NCI-H226 (cell line): ENCODE measurements at regions not wholly inside any gene's neighbourhood (a gene's known extent, or its start where the extent isn't known, plus 50 kb on each side); places are given as distances from the start of the nearest gene placed in this dataset.
"Not testable (repeated sequence)": the region's sequence is repeated elsewhere in the genome, so short reads cannot be mapped to it uniquely, and the experiment has no call there.

ENCODE experiments used
- DNase-seq: peaks from one replicate; pipeline ENCODE4 v3.0.0-alpha.2; 2015

DNA sequence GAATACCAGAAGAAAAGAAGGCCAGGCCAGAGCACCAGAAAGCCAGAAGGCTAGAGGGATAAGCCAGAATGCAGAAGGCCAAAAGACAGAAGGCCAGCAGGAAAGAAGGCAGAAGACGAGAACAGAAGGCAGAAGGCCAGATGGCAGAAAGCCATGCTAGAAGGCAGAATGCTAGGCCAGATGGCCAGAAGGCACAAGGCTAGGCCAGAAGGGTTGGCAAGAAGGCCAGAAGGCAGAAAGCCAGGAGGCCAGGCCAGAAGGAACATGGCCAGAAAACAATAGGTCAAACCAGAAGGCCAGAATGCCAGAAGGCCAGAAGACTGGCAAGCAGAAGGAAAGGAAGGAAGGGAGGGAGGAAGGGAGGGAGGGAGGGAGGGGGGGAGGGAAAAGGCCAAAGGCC, 188.8 kb downstream of the TUBA3C start:
- no peak for DNase-seq

DNA sequence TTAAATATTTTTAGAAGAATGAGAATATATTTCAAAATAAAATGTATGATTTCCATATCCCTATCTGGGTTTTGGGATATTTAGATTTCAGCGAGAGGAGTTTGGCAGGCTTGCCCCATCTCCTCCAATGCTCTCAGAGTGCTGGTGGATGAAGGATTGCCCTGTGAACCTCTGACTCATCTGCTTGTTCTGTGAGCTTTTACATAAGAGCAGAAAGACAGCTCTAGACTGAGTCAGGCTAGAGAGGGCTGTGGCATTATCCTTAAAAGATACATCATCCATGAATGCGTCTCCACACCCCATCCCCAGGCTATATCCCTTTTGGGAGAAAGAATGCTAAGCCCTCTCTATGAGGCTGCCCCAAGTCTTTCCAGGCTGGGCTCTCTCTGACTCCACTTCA, 190.6 kb downstream of the TUBA3C start:
- no peak for DNase-seq

DNA sequence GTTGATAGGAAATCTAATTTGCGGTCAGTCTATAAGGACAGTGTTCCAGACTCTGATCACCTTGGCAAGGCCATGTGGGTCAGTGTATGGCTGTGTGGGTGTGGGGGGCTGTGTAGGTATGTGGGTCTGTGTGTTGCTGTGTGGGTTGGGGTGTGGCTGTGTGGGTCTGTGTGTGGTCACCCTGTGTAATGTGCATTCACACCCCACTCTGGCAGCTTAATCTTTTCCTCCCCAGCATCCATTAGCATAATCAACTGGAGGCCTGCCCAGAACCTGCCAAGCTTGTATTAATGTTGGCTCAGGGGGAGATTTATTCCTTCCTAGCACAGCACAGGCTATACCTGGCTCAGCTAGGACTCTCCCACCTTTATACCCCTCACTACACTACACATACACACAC, 203.2 kb downstream of the TUBA3C start:
- no peak for DNase-seq

DNA sequence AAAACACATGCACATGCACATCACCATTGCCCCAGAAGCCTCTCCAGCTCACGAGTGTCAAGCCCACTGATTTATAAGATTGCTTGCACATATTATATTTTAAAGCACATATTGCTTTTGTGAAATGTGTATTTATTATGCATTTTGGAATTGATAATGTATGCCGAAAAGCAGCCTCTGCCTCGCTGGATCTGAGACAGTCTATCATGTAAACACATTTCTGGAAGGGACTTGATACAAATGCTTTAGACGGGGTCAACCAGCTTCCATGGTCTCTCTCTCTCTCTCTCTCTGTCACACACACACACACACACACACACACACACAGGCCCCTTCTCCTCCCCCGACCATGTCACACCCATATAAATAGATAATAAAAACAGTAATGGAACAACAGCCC, 203.8 kb downstream of the TUBA3C start:
- no peak for DNase-seq

DNA sequence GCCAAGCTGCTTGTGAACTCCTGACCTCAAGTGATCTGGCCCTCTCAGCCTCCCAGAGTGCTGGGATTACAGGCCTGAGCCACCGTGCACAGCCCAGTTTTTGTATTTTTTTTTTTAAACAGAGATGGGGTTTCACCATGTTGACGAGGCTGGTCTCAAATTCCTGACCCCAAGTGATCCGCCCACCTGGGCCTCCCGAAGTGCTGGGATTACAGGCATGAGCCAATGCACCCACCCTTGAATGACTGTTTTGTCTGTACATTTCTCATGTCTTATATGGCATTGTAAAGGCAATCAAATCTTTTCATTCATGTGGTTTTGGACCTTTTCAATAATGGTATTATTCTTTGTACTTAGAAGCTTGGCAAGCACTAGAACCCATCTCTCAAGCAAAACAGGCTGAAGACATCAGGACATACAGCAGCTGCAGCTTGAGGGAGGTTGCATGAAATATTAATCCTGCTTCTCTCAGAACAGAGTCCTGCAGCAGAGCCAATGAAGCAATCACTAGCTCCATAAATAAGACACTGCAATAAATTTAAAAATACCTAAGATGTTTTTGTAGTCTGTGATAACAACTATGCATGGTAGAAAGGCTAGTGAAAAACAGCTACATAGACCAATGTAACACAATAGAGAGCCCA, 209.9 kb downstream of the TUBA3C start:
- DNase-seq: no peak

DNA sequence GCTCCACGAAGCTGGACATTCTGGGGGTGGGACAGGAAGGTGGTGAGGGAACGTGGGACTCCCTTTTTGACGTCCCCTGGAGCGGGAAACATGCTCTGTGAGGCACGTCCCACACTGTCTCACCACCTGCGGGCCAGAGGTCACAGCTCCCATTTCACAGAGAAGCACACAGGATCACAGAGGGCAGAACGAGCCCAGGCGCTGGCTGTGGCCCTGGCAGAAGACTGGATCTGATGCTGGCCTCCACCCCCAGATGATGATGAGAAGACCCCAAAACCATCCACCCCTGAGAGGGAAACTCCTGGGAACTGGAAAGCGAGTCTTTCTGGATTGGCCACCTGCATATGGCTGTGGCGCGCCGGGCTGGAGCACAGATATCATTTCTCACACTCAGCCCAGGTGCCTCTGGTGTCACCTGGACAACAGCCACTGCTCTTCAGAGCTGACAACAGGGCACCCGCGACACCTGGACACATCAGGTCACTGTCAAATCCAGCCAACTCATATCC, 216.2 kb downstream of the TUBA3C start:
- DNase-seq: no peak

DNA sequence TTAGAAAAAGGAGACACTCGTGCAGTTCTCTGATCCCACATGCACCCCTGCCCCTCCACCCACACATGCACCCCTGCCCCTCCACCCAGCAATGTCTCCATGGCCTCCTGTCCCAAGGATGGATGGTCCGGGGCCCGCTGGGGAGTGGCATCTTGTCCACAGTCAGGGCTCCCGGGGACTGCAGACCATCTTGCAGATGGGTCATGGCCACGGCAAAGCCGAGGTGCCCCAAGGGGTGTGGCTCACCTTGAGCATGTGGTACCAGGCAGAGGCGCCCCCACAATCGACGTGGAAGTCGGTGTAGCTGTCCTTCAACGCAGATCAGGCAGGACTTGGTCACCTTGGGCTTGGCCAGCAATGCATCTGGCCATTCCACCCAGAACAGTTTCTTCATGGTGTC, 216.7 kb downstream of the TUBA3C start:
- DNase-seq: no peak

DNA sequence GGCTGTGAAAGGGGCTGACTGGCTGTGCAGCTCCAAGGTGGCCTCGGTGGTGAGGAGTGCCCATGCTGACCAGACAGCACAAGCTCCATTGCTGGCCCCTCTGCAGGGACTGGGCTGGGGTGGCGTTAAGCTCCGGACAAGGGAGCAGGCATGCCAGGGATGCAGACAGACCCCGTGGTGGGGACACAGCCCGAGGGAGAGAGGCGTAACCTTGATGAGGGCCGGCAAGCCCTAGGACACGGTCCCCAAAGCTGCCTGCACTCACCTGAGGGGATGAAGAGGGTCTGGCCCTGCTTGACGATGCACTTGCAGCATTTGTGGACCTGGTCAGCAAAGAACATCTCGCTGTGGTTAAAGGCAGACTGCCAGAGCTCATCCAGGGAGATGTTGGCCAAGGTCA, 217.9 kb downstream of the TUBA3C start:
- not testable (repeated sequence) for DNase-seq

DNA sequence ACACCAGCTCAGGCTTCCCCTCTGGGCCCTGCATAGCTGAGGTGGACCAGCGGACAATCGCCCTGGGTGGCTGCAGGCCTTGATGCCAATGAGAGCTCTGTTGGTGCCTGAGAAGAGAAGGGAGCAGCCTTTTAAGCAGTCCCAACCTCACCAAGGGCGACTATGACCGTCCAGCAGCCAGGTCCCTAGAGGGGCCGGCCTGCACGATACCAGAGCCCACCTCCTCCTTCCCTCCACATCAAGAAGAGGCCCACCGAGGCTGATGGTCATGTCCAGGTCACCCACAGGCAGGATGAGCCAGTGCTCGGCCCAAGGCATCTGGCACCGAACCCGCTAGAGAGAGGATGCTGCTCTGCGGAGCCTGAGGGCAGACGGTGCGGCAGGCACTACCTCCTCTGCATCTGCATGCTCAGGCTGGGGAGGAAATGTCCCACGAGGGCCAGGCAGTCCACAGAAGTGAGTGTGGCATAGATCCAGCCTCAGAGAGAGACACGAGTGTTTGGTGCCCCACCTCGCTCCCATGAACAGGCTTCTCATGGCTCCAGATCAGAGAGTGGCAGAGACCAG, 219.4 kb downstream of the TUBA3C start:
- no peak for DNase-seq

DNA sequence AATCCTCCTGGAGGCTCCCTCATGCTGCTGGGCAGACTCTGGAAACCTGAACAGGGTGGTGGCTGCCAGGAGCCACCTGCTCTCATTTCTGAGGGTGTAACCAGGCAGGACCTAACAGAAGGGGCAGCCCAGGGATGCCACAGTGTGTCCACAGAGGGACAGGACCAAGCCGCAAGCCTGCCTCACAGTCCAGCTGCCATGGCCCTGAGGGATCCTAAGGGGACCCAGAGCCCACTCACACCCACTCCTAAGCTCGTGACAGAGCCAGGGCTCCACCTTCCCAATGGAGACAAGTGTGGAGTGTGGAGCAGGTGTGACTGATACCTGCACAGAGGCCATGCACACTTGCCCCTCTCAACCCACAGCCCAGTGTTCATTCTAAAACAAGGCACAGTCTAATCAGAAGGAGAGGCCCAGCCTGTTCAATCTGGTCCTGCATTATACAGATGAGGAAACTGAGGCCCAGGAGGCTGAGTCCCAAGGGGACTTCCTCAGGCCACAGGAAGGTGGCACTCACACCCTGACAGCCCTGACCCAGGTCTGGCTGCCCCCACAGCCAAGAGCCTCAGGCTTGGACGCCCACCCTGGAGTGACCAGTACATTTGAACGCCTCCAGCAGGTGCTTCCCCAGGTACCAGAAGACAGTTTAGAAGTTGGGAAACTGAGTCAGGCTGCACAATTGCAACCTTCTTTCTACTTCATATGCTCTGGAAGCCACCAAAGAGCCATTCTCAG, 220.1 kb downstream of the TUBA3C start:
- DNase-seq: no peak

DNA sequence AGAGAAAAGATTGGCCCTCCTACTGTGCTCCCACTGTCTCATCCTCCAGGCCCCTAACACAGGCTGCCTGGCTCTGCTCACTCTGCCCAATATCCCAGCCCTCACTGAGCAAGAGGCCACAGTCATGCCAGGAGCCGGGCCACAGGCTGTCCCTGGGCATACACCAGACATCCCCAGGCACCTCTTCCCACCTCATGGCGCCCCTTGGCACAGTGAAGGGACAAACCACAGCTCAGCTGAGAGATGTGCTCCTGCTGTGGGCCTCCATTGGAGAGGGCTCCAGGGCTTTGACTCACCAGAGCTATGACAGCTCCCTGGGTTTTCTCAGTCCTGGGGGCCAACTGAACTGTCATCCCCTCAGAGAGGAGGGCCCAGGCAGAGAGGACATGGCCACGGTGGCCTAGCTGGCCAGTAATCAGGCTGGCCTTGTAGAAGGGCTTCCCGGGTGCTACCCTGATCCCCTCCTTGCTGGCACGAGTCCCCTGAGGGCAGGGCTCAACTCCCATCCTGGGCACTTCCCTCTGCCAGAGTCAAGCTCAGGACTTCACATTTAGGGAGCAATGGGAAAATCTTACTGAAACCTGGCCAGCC, 220.9 kb downstream of the TUBA3C start:
- no peak for DNase-seq

DNA sequence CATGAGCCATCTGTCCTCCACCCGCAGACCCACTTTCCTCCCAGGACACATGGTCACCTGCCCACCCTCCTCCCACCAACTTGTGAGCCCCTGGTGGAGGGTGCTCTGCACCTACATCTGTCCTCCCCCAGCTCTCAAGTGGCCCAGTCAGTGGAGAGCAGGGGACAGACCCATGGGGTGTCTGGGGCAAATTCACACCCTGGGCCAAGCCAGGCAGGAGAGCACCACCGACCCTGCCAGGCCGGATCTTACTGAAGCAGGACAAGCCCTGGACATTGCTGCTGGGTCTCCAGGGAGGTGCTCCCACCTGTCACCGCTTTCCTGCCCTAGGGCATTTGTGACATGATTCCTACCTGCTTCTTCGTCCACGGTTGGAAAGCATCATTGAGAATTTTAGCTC, 221.6 kb downstream of the TUBA3C start:
- no peak for DNase-seq

DNA sequence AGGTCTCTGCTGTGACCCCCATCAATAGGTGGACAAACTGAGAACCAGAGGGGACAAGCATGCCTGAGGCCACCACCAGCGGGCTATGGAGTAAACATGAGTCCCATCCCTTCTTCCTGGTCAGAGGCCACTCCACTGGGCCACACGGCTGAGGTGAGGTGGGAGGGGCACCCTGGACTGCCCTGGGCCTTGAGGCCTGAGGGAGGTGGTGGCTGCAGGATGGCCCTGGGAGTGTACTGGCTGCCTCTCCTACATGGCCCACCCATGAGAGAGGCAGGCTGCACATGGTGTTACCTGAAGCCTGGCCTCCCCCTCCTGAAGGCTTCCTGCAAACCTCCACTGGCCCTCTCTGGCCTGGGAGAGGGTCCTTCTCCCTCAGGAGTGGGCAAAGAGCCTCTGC, 222.4 kb downstream of the TUBA3C start:
- DNase-seq: no peak

DNA sequence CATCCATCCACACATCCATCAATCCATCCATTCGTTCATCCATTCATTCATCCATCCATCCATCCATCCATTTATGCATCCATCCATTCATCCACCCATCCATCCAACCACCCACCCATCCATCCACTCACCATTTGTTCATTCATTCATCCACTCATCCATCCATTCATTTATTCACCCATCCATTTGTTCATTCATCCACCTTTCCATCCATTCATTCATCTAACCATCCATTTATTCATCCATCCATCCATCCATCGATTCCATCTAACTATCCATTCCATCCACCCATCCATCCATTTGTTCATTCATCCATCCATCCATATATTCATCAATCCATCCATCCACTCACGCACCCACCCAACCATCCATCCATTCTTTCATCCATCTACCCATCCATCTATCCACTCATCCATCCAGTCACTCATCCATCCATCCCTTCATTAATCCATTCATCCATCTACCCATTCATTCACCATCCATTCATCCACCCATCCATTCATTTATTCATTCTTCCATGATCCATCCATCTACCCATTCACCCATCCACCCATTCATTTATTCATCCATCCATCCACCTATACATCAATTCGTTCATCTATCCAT, 225.0 kb downstream of the TUBA3C start:
- DNase-seq: no peak

DNA sequence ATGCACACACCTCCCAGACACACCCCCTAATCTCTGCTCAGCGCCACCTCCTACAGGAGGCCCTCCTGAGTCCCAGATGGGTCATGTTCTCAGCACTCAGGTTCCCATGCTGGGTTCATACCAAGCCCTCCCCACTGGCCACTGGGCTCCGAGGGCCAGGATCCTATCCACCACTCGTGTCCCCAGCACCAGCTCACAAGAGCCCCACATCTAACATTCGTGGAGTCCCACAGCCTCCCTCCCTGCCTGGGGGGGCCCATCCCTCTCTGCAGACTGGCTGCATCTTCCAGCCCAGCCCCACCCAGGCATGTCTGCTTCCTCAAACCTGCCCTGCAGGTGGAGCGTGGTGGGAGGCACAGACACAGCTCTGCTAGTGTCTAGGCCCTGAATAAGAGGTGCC, 227.4 kb downstream of the TUBA3C start:
- DNase-seq: no peak

DNA sequence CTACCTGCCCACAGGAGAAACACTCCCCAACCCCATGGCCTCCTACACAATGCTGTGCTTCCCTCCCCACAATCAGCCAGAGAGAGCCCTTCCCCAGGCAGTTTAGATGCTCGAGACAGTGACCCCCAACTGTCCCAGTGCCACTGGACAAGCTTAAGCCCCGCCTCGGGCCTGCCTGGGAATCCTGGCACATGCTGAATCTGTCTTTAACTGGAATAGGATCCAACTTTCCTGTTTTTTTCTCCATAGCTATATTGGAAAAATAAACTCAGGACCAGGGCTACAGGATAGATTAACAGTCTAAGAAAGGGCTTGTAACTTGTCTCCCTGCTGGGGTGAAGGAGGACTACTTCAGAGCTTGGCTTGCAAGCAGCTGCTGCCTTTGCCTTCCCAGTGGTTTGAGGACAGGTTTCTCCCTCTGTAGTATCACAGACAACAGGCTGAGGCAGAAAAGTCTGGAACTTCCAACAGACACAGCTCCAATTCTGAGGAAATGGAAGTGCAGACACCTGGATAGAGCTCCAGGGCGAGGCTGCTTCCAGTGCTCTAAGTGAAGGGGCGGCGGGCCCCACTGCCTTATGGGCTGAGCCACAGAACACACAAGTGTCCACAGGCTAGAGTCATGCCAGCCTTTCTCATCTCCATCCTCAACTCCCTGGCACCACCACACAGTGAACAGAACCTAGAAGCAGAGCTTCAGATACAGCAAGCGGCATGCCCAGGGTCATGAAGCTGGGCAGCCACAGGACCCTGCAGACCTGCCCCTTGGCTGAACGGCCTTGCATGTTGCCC, 228.3 kb downstream of the TUBA3C start:
- no peak for DNase-seq

DNA sequence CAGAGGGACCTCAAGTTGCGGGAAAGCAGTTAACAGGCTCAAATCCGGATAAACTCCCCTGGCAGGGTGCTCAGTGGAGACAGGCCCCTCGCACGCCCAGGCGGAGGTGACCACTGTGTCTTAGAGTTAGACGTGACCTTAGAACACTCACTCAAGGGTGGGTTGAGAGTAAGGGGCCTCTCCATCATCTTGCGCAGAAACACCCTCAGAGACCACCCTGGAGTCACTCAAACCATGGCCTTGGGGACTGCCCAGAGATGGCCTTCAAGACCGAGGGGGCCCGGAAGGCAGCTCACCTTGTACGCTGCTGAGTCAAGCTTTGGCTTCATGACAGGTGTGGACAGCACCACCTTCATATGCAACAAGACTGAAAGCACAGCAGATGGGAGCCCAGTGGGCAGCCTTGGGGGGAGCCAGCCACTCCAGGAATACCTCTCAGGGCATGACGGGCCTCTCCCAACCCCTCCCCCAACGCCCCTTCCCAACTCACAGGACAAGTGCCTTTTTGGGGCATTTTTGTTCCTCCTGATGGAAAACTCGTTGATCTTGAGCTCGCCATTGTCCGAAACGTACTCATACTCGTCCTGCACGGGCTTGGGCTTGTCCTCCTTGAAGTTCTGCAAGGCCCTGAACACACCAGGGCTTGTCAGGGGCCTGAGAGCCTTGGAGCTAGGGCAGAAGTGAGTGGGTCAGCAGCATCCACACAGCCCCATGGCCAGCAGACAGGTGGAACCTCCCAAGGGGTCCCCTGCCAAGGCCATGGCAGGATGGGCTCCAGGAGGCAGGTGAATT, 229.2 kb downstream of the TUBA3C start:
- DNase-seq: no peak

DNA sequence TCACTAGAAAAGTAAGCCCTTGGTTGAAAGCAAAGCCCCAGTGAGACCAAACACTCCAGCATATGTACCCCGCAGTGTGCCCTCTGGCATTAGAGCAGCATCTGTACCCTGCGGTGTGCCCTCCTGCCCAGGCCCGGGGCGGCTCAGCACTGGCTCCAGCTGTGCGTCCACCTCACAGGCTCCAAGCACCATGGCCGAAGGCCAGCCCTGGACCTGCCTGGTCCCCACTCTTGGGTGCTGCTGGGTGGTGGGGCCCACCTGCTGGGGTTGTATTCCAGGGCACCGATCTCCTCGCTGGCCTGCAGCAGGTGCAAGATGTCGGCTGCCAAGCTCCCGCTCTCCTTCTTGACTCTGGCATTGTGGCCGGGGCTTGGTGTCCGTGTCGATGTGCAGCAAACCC, 230.2 kb downstream of the TUBA3C start:
- no peak for DNase-seq

DNA sequence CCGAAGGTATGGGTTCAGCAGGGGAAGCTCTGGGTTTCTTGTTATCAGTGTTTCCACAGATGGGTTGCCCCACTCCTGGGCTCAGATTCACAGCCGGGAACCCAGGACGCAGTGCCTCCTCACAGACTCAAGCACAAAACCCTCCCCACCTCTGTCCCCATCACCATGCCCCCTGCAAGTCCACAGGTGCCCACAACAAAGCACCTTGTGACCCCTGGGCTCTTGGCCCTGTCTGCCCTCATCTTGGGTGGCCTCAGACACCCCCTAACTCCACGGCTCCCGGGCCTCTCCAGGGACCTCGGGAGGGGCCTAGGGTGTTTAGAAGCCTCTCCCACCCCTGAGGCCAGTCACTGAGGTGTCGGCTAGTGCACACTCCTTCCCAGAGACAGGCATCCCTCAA, 231.7 kb downstream of the TUBA3C start:
- no peak for DNase-seq

DNA sequence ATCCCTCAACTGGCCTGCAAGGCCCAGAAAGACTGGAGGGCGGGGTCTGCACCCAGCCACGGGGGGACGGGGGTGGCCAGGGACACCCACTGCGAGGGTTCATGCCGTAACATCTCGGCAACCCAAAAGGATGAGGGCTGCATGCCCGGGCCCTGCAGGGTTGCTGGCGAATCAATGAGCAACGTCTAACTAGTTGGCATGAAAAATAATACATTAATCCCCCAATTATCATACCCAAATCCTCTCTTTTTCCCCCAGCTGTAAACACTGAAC, 232.2 kb downstream of the TUBA3C start:
- DNase-seq: no peak

DNA sequence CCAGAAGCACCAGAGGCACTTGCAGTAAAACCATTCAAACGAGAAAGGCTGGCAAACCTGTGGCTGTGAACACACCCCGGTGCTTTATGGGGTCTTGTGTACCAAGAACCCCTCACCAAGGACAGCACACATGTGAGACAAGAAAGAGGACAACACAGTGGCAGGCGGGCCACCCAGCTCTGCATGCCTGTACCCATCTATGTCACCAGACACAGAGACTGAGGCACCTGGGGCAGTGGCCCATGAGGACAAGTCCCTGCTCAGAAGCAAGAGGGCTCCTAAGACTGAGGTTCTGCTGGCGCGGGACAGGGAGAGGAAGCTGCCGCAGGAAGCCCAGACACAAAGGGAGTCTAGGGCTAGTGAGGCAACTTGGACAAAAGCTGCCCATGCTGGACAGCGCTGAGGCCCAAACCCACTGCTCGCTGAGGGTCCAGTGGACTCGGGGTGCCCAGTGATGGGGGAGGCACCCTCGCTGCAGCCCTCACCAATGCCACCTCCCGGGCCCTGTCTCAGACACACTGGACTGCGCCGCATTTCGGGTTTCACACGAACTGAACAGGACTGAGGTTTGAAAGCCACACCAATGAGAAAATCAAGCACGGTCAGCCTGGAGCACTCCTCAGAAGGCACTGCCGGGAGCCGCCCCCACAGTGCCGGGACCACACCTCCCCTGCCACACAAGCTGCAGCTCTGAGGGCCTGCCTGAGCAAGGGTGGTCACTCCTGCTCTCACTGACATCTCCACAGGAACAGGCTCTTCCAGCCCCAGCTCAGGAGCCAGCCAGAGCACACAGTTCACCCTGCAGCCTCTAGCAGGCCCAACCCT, 232.7 kb downstream of the TUBA3C start:
- no peak for DNase-seq
